Trophoblast cell (in vitro differentiated cells and primary cell): ENCODE measurements at regions not wholly inside any gene's neighbourhood (a gene's known extent, or its start where the extent isn't known, plus 50 kb on each side); places are given as distances from the start of the nearest gene placed in this dataset.

Experiments used
- DNase-seq, 2 donors: peaks; one replicate each; pipeline ENCODE4 v3.0.0-alpha.2; 2016
- H2AFZ ChIP-seq: 2 replicates; pipeline ENCODE4 v1.6.1; 2013; ENCODE audit warnings: low read length, moderate library complexity, mild to moderate bottlenecking; ENCODE audit not compliant: insufficient read depth, poor library complexity
- H2AK5ac ChIP-seq: 2 replicates; pipeline ENCODE4 v1.6.1; 2013; ENCODE audit warnings: mild to moderate bottlenecking, low read length
- H2BK120ac ChIP-seq: 2 replicates; pipeline ENCODE4 v1.6.1; 2013; ENCODE audit warnings: low read length, mild to moderate bottlenecking, moderate library complexity; ENCODE audit not compliant: insufficient read depth, poor library complexity
- H2BK12ac ChIP-seq: 2 replicates; pipeline ENCODE4 v1.6.1; 2013; ENCODE audit warnings: mild to moderate bottlenecking, low read length, moderate library complexity
- H2BK5ac ChIP-seq: 2 replicates; pipeline ENCODE4 v1.6.1; 2013; ENCODE audit warnings: low read length, low read depth, moderate library complexity, mild to moderate bottlenecking; ENCODE audit not compliant: poor library complexity
- H3K14ac ChIP-seq: 2 replicates; pipeline ENCODE4 v1.6.1; 2013; ENCODE audit warnings: mild to moderate bottlenecking, low read length
- H3K18ac ChIP-seq: 2 replicates; pipeline ENCODE4 v1.6.1; 2013; ENCODE audit warnings: mild to moderate bottlenecking, low read length
- H3K23ac ChIP-seq: 2 replicates; pipeline ENCODE4 v1.6.1; 2013; ENCODE audit warnings: low read length
- H3K27ac ChIP-seq: 2 replicates; pipeline ENCODE4 v1.5.1; 2013; ENCODE audit warnings: low read depth, mild to moderate bottlenecking, inconsistent platforms, low read length, moderate library complexity
- H3K27me3 ChIP-seq: 2 replicates; pipeline ENCODE4 v1.6.1; 2013; ENCODE audit warnings: inconsistent platforms, mild to moderate bottlenecking, low read length, moderate library complexity; ENCODE audit not compliant: insufficient read depth
- H3K36me3 ChIP-seq, 2 experiments: 1 replicate in 1 of 2; 2 replicates in 1 of 2; pipeline ENCODE4 v1.6.1; 2013; ENCODE audit warnings: low read length in 2 of 2, mild to moderate bottlenecking in 2 of 2, moderate library complexity in 1 of 2; ENCODE audit not compliant: insufficient read depth in 2 of 2, control insufficient read depth in 1 of 2
- H3K4ac ChIP-seq: 2 replicates; pipeline ENCODE4 v1.6.1; 2013; ENCODE audit warnings: low read depth, mild to moderate bottlenecking, low read length, moderate library complexity
- H3K4me1 ChIP-seq, 2 experiments: 1 replicate in 1 of 2; 2 replicates in 1 of 2; pipeline ENCODE4 v1.6.1; 2013; ENCODE audit warnings: low read length in 2 of 2, mild to moderate bottlenecking in 2 of 2, moderate library complexity in 1 of 2; ENCODE audit not compliant: insufficient read depth in 2 of 2, control insufficient read depth in 1 of 2
- H3K4me2 ChIP-seq: 2 replicates; pipeline ENCODE4 v1.6.1; 2013; ENCODE audit warnings: inconsistent platforms, mild to moderate bottlenecking, low read length, moderate library complexity
- H3K4me3 ChIP-seq: 2 replicates; pipeline ENCODE4 v1.5.1; 2013; ENCODE audit warnings: mild to moderate bottlenecking, low read depth, low read length, inconsistent platforms
- H3K79me1 ChIP-seq: one replicate; pipeline ENCODE4 v1.6.1; 2013; ENCODE audit warnings: low read length
- H3K79me2 ChIP-seq: 2 replicates; pipeline ENCODE4 v1.6.1; 2013; ENCODE audit warnings: low read length, mild to moderate bottlenecking; ENCODE audit not compliant: control insufficient read depth, insufficient read depth, poor library complexity
- H3K9ac ChIP-seq: 2 replicates; pipeline ENCODE4 v1.6.1; 2013; ENCODE audit warnings: mild to moderate bottlenecking, low read length
- H3K9me3 ChIP-seq: 2 replicates; pipeline ENCODE4 v1.6.1; 2013; ENCODE audit warnings: low read depth, mild to moderate bottlenecking, control low read depth, inconsistent platforms, low read length; ENCODE audit not compliant: insufficient read depth
- H4K12ac ChIP-seq: 2 replicates; pipeline ENCODE4 v1.6.1; 2013; ENCODE audit warnings: low read depth, mild to moderate bottlenecking, low read length, moderate library complexity
- H4K8ac ChIP-seq: 2 replicates; pipeline ENCODE4 v1.6.1; 2013; ENCODE audit warnings: low read depth, mild to moderate bottlenecking, low read length, moderate library complexity
- H4K91ac ChIP-seq: one replicate; pipeline ENCODE4 v1.6.1; 2013; ENCODE audit warnings: low read depth, mild to moderate bottlenecking, low read length, moderate library complexity
- WGBS: extraction: QIAGEN DNeasy Blood & Tissue Kit; methylation state at CpG from one replicate; pipeline ENCODE4 v1.1.7; 2013; ENCODE audit warnings: missing lambda C conversion rate; ENCODE audit not compliant: insufficient read length, insufficient coverage; ENCODE audit errors: extremely low coverage; 5-methylcytosine and 5-hydroxymethylcytosine counted together

GRCh38 chr1:215022204-215022603 lies 60.3 kb upstream of the KCNK2 start:
- no peak overlapping the region for H3K27ac ChIP-seq

GRCh38 chr1:215022741-215023141 lies 59.8 kb upstream of the KCNK2 start:
- no peak overlapping the region for H3K4me3 ChIP-seq

More at GRCh38 chr1:215022204-215022603, 60.3 kb upstream of the KCNK2 start:
- H3K27me3 ChIP-seq = no peaks in the 10 kb centered on the region
- H3K4me3 ChIP-seq = no peak overlapping the region
- H3K23ac ChIP-seq = no peak overlapping the region
- no peaks in the 10 kb centered on the region for H3K9me3 ChIP-seq
- no peak overlapping the region for H2BK12ac ChIP-seq
- H2AK5ac ChIP-seq = no peak overlapping the region
- H3K79me1 ChIP-seq = no peaks in the 10 kb centered on the region
- no CpG with 5 or more reads among the region's 1 CpG for WGBS
- no peak for DNase-seq
- H4K91ac ChIP-seq = no peak overlapping the region
- no peak overlapping the region for H3K4ac ChIP-seq
- no peak overlapping the region for H4K12ac ChIP-seq
- H4K8ac ChIP-seq = no peak overlapping the region
- H2BK5ac ChIP-seq = no peak overlapping the region
- no peaks in the 10 kb centered on the region for H3K79me2 ChIP-seq
- H3K14ac ChIP-seq = no peak overlapping the region
- no peak overlapping the region for H3K9ac ChIP-seq
- no peak overlapping the region for H3K18ac ChIP-seq
- H3K36me3 ChIP-seq = no peaks in the 10 kb centered on the region
- no peak overlapping the region for H2BK120ac ChIP-seq
- no peak overlapping the region for H3K4me2 ChIP-seq
- H3K4me1 ChIP-seq = no peaks in the 10 kb centered on the region
- no peak overlapping the region for H2AFZ ChIP-seq

GRCh38 chr1:215023155-215023832 lies 59.2 kb upstream of the KCNK2 start:
- no peaks in the 10 kb centered on the region for H3K79me2 ChIP-seq
- no peaks in the 10 kb centered on the region for H3K36me3 ChIP-seq
- no CpG with 5 or more reads among the region's 4 CpGs for WGBS
- no peaks in the 10 kb centered on the region for H3K27me3 ChIP-seq
- H3K4me2 ChIP-seq = no peak overlapping the region
- no peak overlapping the region for H3K18ac ChIP-seq
- no peaks in the 10 kb centered on the region for H3K4me1 ChIP-seq
- DNase-seq = peak in 1 of 2 donors; percentile 56
- no peaks in the 10 kb centered on the region for H3K9me3 ChIP-seq
- no peak overlapping the region for H3K4ac ChIP-seq
- H2AK5ac ChIP-seq = no peak overlapping the region
- no peaks in the 10 kb centered on the region for H3K79me1 ChIP-seq
- H3K27ac ChIP-seq = no peak overlapping the region
- H4K91ac ChIP-seq = no peak overlapping the region
- no peak overlapping the region for H2BK12ac ChIP-seq
- no peak overlapping the region for H3K14ac ChIP-seq
- no peak overlapping the region for H2BK120ac ChIP-seq
- no peak overlapping the region for H3K4me3 ChIP-seq
- no peak overlapping the region for H4K12ac ChIP-seq
- H3K9ac ChIP-seq = no peak overlapping the region
- H2BK5ac ChIP-seq = no peak overlapping the region
- no peak overlapping the region for H4K8ac ChIP-seq
- no peak overlapping the region for H3K23ac ChIP-seq
- no peak overlapping the region for H2AFZ ChIP-seq

More at GRCh38 chr1:215022741-215023141, 59.8 kb upstream of the KCNK2 start:
- H3K4me1 ChIP-seq = no peaks in the 10 kb centered on the region
- WGBS = no CpG with 5 or more reads among the region's 1 CpG
- H3K4ac ChIP-seq = no peak overlapping the region
- no peak overlapping the region for H4K8ac ChIP-seq
- no peak overlapping the region for H3K18ac ChIP-seq
- H3K9me3 ChIP-seq = no peaks in the 10 kb centered on the region
- no peak overlapping the region for H3K9ac ChIP-seq
- no peak for DNase-seq
- no peak overlapping the region for H4K91ac ChIP-seq
- no peaks in the 10 kb centered on the region for H3K36me3 ChIP-seq
- no peak overlapping the region for H2AFZ ChIP-seq
- no peak overlapping the region for H3K4me2 ChIP-seq
- no peak overlapping the region for H3K23ac ChIP-seq
- no peak overlapping the region for H3K27ac ChIP-seq
- no peak overlapping the region for H2BK12ac ChIP-seq
- H3K79me2 ChIP-seq = no peaks in the 10 kb centered on the region
- H3K27me3 ChIP-seq = no peaks in the 10 kb centered on the region
- H3K14ac ChIP-seq = no peak overlapping the region
- H4K12ac ChIP-seq = no peak overlapping the region
- H3K79me1 ChIP-seq = no peaks in the 10 kb centered on the region
- no peak overlapping the region for H2AK5ac ChIP-seq
- no peak overlapping the region for H2BK5ac ChIP-seq
- H2BK120ac ChIP-seq = no peak overlapping the region

GRCh38 chr1:215028954-215029353 lies 53.6 kb upstream of the KCNK2 start:
- no peak overlapping the region for H2BK5ac ChIP-seq
- WGBS = no CpG with 5 or more reads among the region's 4 CpGs
- no peak overlapping the region for H3K9ac ChIP-seq
- no peak overlapping the region for H2AFZ ChIP-seq
- no peaks in the 10 kb centered on the region for H3K79me1 ChIP-seq
- no peak overlapping the region for H2BK12ac ChIP-seq
- H2BK120ac ChIP-seq = no peak overlapping the region
- H3K23ac ChIP-seq = no peak overlapping the region
- no peak overlapping the region for H3K4me2 ChIP-seq
- H4K12ac ChIP-seq = no peak overlapping the region
- H3K36me3 ChIP-seq = no peaks in the 10 kb centered on the region
- H3K18ac ChIP-seq = no peak overlapping the region
- DNase-seq = no peak
- H4K91ac ChIP-seq = no peak overlapping the region
- no peak overlapping the region for H4K8ac ChIP-seq
- no peak overlapping the region for H3K14ac ChIP-seq
- no peaks in the 10 kb centered on the region for H3K27me3 ChIP-seq
- H3K4ac ChIP-seq = no peak overlapping the region
- no peak overlapping the region for H2AK5ac ChIP-seq
- no peak overlapping the region for H3K27ac ChIP-seq
- H3K9me3 ChIP-seq = no peaks in the 10 kb centered on the region
- H3K4me3 ChIP-seq = no peak overlapping the region
- no peaks in the 10 kb centered on the region for H3K79me2 ChIP-seq
- H3K4me1 ChIP-seq = no peaks in the 10 kb centered on the region
